HG02885 (cell line): ENCODE measurements at regions not wholly inside any gene's neighbourhood (a gene's known extent, or its start where the extent isn't known, plus 50 kb on each side); places are given as distances from the start of the nearest gene placed in this dataset.
"Not testable (repeated sequence)": the region's sequence is repeated elsewhere in the genome, so short reads cannot be mapped to it uniquely, and the experiment has no call there.

Experiments
- ATAC-seq: cut with Tn5 transposase; IDR thresholded peaks from one replicate; pipeline ENCODE4 v1.9.1; 2021; ENCODE audit warnings: mild to moderate bottlenecking; ENCODE audit not compliant: unreplicated experiment, poor library complexity

GRCh38 chr2:234410526-234410925 lies 86.4 kb downstream of the ARL4C start:
- no peak for ATAC-seq

GRCh38 chr2:234409590-234409989 lies 87.3 kb downstream of the ARL4C start:
- no peak for ATAC-seq

DNA sequence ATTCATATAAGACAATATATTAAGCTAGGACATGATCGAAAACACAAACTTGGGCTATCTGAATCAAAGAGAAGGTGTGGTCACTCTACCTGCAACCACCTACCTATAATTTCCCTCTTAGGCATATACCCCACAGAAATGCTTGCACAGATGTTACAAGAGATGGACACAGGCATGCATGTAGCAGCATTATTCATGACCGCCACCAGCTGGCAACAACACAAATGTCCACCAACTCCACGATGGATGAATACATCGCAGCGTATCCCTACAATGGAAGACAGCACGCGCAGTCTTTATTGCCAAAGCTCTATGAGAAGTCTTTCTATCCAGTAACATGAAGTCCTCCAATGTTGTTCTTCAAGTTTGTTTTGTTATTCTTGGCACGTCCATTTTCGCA lies 90.8 kb downstream of the ARL4C start:
- no peak for ATAC-seq

DNA sequence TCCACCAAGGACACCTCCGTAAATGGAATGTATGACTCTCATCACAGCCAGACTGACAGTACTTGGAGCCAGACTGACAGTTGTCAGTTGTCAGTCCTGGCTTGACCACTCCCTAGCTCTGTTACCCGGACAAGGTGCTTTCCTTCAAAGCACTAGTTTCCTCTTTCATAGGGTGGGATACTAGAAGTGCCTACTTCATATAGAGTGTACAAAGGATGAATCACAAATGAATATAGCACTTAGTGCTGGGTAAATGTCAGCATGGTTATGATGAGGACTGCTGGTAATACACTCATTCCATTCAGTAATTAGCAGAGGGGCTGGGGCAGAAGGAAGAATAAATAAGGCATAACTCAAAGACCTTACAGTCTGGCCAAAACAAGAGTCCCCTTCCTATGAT lies 91.4 kb downstream of the ARL4C start:
- no peak for ATAC-seq

DNA sequence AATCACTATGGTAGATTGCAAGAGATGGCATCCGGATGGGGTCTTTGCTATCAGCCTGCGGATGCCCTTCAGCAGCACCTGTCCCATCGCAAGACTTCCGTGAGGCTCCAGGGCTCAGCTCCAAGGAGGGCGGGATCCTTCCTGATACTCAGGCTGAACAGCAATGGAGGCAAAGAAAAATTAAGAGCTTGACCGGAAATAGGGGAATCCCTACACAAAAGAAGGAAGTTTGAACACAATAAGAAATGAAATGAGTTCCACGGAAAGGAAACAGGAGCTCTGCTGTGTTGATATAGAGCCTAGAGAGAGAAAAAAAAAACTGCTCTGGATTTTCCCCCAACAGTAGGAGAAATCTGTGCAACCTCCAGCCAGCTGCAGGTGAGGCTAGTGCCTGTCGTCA lies 91.9 kb downstream of the ARL4C start:
- ATAC-seq: no peak

- ATAC-seq: no peak
Measured at GRCh38 chr2:234403751-234404150, 93.1 kb downstream of the ARL4C start.

DNA sequence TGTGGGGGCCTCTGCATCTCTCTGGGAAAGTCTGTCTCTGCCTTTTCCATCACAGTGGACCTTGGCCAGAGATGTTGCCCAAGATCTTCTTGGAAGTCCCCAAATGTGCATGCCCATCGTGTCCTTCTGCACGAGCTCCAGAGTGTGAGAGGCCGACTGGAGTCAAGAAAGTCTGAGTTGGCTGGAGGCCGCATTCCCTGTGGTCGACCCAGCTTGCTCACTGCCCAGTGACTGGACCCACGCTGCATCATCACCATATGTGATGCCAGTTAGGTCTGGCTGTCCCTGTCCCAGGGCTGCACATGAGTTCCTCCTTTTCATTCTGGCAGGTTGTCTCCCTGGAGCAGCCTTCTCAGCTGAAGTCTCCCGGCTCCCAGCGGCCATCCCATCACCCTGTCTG lies 93.8 kb downstream of the ARL4C start:
- no peak for ATAC-seq

GRCh38 chr2:234401426-234401825 lies 95.5 kb downstream of the ARL4C start:
- ATAC-seq: no peak

DNA sequence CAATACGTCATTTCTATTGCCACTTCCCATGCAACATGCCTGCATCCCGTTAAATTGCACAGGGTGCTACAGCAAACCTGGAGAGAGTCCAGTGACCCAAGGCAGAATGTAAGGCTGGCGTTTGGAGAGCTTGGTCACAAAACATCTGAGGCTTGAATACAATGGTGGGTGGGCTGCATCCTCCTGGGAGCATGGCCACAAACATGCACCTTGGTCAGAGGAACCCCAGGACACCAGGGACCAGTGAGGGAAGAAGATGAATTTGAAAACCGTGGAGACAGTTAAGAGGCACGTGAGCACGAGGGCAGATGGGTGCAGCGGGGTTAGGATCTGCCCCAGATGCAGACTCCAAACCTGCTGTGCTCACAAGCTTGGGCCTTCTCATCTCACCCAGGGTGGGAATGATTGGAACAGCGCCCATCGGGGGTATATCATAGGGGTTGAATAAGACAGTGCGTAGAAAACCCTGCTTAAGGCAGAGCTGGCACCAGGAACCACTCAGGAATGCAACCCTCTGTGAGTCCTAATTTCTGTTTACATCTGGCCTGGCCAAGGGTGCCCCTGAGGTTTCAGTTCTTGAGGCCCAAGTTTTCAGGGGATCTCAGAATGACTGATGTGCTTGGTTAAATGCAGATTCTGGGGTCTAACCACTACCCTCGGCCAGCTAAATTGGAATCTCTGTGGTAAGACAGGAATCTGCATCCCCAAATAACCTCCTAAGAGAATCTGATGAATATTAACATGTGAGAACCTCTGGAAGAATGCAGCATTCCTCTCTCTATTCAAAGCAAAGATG lies 97.2 kb downstream of the ARL4C start:
- ATAC-seq: no peak

DNA sequence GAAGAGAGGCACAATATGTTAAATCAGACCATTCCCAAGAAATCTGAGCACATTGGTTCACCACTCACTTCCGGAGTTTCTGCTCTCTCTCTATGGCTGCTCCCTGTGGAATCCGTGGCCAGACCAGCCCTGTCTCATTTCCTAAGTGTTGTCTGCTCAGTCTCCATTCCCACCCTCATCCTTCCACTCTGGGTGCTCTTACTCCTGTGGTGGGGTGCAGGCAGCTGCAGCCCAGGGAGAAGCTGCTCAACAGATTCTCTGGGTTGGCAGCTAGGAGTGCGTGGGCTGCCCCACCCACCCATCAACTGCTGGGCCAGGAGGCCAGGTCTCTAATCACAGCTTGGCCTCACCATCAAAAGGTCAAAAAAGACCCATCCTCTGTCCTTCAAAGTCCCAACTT lies 98.3 kb downstream of the ARL4C start:
- no peak for ATAC-seq

GRCh38 chr2:234395891-234396420 lies 100.9 kb downstream of the ARL4C start:
- ATAC-seq: no peak

DNA sequence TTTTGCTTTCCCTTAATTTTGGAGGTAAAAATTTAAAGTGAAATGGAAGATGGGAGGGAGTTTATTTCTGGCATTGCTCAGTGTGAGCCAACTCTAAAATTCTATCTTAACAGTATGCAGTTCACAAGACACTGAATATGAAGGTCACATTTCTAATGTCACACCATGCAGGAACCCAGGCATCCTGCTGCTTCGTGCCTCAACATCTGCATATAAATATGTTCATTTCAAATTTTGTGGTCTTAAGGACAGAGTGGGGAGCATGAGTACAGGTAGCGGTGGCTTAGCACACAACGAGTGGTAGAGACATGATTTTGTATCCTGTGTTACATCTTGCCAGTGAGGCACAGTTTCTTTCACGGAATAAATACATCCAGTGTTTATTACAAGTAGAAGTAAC lies 102.4 kb downstream of the ARL4C start:
- no peak for ATAC-seq

DNA sequence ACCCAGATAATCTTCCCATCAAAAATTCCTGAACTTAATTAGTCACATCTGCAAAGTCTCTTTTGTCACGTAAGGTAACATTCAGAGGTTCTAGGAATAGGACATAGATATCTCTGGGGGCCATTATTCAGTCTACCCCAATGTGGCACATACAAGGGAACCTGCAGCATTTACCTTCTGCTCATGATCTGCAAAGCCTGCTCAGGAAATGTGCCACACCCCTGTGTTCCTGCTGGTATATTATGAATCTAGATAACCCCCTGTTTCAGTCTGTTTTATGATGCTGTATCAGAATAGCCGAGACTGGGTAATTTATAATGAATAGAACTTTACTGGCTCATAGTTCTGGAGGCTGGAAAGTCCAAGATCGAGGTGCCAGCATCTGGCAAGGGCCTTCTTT lies 103.5 kb downstream of the ARL4C start:
- no peak for ATAC-seq

DNA sequence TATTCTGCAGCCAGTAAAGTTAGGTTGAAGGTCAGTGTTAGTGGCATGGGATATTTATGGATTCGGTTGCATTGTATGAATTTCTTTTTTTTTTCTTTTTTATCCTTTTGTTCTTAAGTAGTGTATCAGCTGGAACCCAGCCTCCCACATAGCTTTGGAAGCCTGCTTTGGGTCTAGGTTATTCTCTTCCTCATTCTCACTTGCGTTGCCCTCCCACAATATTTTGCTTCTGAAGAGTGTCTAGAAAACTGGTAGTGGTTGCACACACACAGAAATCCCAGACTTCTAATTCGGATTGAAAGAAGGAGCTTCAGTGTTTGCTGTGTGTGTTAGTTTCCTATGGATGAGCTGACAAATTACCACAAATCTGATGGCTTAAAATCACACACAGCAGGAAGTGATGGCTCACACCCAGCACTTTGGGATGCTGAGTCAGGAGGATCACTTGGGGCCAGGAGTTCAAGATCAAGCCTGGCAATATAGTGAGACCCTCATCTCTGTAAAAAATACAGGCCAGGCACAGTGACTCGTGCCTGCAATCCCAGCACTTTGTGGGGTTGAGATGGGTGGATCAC lies 104.8 kb downstream of the ARL4C start:
- no peak for ATAC-seq

GRCh38 chr2:234391625-234392024 lies 105.3 kb downstream of the ARL4C start:
- no peak for ATAC-seq

- not testable (repeated sequence) for ATAC-seq
Measured at GRCh38 chr2:234389661-234390060, 107.2 kb downstream of the ARL4C start.

- no peak for ATAC-seq
Measured at GRCh38 chr2:234388591-234388990, 108.3 kb downstream of the ARL4C start.

DNA sequence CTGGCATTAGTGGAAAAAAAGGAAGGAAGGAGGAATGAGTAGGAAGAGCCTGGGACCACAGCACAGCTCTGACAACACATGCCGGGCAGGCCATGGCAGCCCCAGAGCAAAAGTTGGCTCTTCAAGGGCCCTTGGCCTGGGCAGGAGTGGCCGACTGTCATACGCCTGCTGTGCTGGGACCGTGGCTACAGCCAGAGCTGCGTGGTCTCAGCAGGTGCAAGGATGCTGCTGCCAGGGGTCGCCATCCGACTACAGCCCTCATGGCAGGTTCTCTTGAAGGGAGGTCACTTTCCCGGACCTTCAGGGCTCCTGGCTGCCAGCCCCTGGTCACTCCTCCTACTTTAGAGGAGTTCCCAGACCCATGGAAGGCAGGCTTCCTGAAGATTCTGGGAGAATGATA lies 109.9 kb downstream of the ARL4C start:
- no peak for ATAC-seq

- no peak for ATAC-seq
Measured at GRCh38 chr2:234382131-234382530, 114.8 kb downstream of the ARL4C start.

GRCh38 chr2:234378958-234379357 lies 117.9 kb downstream of the ARL4C start:
- not testable (repeated sequence) for ATAC-seq

GRCh38 chr2:234378440-234378839 lies 118.4 kb downstream of the ARL4C start:
- ATAC-seq: no peak
